HG03039 (cell line): ENCODE measurements at regions not wholly inside any gene's neighbourhood (a gene's known extent, or its start where the extent isn't known, plus 50 kb on each side); places are given as distances from the start of the nearest gene placed in this dataset.
"Not testable (repeated sequence)": the region's sequence is repeated elsewhere in the genome, so short reads cannot be mapped to it uniquely, and the experiment has no call there.

Experiments used
- ATAC-seq: cut with Tn5 transposase; IDR thresholded peaks from one replicate; pipeline ENCODE4 v1.9.1; 2021; ENCODE audit warnings: mild to moderate bottlenecking, moderate library complexity; ENCODE audit not compliant: unreplicated experiment

DNA sequence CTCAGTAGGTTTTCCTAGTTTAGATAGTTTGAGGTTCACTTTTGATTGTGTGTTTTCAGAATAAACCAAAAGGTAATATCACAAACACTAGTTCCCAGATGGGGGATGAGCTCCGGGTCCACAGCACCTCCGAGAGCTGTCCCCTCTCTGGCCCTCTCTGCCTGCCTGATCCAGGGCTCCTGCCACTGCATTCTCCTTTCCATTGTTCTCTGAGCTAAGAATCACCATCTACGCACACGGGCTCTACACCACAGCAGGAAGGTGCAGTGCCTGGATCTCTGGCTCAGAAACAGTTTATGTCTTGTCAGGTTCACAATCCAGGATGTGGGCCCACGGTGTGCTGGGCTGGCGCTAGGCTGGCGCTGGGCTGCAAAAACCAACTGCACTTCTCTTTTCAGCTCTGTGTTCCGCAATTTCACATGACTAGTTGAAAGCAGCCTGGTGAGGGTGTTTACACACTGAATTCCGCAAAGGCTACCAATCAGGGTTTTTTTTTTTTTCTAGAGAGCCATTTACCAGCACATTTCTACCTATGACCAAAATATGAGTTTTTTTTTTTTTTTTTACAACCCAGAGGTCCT is 167.5 kb downstream of the SOD2 start:
- ATAC-seq, result no peak

- no peak for ATAC-seq
Measured at GRCh38 chr6:159522877-159523547, 170.0 kb downstream of the SOD2 start.

- no peak for ATAC-seq
Measured at GRCh38 chr6:159521962-159522361, 171.1 kb downstream of the SOD2 start.

DNA sequence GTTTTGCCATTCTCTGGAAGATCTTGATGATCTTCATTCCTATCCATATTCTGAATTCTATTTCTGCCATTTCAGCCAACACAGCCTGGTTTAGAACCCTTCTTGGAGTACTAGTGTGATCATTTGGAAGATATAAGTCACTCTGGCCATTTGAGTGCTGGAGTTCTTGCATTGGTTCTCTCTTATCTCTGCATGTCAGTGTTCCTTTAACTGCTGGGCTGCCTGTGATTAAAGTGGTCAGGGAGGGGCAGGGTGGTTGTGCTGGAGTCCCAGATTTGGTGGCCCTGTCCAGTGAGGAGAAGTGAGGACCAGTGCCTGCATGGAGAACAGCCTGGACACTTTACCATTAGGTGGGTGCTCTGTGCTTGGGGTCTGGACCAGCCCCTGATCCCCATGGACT is 173.0 kb downstream of the SOD2 start:
- no peak for ATAC-seq

DNA sequence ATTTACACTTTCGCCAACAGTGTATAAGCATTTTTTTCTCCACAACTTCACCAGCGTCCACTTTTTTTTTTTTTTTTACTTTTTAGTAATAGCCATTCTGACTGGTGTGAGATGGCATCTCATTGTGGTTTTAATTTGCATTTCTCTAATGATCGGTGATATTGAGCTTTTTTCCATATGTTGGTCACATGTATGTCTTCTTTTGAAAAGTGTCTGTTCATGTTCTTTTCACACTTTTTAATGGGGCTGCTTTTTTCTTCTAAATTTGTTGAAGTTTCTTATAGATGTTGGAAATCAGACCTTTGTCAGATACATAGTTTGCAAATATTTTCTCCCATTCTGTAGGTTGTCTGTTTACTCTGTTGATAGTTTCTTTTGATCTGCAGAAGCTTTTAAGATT is 177.2 kb downstream of the SOD2 start:
- not testable (repeated sequence) for ATAC-seq

GRCh38 chr6:159513914-159514313 is 179.1 kb downstream of the SOD2 start:
- no peak for ATAC-seq

DNA sequence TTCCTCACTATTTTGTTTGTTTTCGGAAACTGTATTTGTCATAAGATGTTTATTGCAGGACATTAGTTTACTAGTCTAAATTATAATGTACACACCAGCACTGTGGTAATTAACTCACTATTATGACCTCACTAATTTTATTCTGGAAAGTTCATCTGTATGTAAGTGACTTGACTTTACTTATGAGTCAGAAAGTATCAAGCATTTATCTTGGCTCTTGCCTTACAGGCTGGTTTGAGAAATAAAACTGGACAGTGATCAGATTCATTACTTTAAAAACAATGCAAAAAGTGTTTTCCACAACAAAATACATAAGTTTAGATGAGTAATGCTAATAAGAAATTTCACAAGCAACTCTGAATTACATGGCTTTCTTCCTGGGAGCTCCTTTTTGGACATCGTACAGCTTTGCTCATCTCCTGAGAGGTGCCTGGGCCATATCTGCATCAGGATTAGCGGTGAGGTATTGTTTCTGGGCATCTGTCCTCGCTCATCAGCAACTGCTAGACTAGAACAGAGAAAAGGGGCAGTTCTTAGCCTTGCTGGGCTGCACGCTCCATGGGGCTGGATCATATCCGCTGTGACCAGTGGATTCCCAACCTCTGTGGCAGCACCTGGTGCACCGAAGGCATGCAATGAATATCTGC is 179.8 kb downstream of the SOD2 start:
- no peak for ATAC-seq

DNA sequence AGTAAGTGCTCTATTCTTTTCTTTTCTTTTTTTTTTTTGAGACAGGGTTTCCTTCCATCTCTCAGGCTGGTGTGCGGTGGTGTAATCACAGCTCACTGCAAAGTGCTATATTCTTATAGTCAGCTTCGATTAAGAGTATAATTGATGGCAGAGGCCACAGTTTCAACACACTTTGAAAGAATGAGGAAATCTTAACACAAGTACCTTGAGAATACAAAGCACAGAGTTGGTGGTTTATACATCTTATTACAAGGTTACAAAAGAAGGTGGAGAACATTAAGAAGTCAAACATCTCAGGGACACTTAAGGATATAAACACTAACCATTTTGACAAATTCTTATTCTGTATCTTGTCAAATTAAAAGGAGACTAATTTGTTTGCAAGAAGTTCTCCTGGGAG is 180.5 kb downstream of the SOD2 start:
- ATAC-seq, result no peak

DNA sequence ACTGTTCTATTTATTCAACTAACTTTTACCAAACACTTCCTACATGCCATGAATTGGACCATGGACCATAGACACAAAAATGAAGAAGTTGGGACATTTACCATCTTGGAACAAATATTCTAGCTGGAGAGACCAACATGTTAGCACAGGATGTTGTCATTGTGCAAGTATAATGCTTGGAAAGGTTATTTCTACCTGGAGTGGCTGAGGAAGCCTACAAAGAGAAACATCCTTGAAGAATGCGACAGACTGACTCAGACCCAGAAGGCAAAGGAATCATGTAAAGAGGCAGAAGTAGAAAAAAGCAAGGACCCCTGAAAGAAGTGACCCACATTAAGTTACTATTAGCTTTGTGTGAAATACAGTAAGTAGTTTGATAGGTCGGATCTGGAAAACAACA is 180.9 kb downstream of the SOD2 start:
- ATAC-seq, result no peak

DNA sequence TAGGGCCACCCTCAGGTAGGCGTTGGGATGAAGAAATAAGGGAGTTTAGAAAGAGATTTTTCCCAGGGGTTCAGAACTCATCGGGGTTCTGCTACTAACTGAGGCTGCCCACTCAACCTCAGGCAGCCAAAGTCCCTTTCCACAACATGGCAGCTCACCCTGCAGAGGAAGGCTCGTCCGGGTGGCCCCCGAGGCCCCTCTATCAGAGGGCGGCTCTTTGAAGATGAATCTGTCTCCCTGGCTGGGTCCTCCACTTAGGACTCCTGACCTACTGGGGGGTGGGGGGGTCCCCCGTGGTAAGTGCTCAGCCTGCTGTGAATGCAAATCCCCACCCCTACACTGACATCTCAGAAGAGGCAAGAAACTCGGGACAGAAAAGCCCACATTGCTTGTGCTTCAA is 182.9 kb downstream of the SOD2 start:
- ATAC-seq, result no peak

DNA sequence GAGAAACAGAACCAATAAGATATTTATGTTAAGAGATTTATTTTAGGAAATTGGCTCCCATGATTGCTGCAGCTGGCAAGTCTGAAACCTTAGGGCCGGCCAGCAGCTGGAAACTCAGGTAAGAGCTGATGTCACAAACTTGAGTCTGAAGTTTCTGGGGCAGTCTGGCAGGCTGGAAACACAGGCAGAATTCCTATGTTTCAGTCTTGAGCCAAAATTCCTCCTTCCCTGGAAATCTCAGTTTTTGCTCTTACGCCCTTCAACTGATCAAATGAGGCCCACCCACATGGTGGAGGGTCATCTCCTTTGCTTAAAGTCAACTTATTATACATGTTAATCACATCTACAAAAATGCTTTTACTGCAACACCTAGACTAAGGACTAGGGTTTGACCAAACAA is 184.1 kb downstream of the SOD2 start:
- ATAC-seq, result no peak

GRCh38 chr6:159506048-159506447 is 187.0 kb downstream of the SOD2 start:
- no peak for ATAC-seq

DNA sequence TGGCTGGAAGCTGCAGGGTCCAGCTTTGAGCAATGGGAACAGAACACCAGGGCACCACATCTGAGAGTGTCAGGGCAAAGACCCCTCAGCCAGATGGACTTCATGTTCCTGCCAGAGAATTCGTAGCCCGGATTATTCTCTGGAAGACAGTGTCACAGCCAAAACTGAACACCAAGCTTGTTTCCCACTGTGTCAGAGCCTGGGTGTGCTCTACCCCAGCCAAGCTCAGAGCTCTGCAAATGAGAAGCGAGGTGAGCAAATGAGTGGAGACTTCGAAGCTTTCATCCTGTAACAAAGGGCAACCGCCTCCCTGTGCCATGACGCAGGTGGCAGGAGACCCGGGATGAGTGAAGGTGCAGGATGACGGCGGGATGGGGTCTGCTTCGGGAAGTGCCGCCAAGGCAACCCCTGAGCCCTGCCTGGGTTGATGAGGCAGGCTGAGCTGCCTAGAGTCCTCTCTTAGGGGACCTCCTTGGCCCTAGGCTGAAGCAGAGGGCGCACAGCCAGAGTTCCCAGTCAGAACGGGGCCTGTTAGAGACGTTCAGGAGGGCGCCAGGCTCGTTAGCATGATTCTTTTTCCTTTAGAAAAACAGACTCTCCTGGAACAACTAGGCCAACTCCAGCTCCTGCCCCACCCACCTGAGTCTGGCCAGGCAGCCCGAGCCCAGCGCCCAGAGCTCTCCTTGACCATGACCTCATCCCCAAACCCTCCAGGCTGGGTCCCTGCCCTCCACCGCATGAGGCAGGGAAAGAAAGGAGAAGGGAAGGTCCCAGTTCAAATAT is 187.7 kb downstream of the SOD2 start:
- no peak for ATAC-seq

DNA sequence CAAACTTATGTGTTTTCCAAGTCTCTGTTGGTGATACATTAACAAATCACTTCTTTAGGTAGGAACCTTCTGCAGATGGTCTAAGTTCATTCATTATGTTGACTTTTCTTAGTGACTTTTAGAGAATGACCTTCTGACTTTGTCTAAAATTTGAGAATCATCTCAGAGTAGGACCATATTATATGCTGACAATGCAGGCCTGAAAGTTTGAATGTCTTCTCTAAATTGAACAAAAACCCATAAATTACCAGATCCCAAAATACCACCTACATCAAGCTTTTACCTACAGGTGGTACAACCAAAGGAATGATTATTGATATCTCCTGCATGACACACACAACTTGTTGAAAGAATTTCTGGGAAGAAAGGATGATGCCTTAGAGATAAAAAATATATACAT is 191.5 kb downstream of the SOD2 start:
- no peak for ATAC-seq

DNA sequence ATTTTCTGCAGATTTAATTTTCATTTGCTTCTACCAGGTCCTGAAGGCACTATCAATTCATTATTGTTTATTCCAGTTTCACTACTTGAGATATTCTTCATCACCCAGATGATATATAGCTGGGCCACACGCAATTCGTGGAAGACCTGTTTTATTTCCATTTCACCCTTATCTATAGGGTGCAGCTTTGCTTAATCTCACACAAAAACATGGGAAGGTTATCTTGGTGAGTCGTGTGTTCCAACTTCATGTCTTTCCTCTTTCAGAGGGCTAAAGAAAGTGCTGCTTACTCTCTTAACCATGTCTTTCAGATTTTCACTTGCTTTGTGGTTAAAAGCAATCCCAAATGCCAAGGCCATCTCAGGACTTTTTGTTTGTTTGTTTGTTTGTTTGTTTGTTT is 194.0 kb downstream of the SOD2 start:
- ATAC-seq, result no peak

DNA sequence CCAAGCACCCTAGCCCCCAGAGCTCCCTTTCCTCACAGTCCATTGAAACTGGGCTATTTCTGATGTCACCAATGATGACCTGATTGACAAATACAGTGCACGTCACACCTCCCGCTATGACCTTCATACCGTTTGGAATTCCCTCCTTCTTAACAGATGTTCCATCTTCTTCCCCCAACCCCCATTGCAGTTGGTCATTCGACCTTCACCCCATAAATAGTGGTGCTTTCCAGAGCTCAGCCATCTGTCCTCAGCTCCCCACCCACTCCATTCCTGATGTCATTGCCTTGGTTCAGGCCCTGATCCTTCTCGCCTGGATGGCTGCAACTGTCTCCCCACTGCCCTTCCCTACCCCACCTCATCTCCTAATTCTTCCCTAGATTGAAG is 198.5 kb downstream of the SOD2 start:
- no peak for ATAC-seq

DNA sequence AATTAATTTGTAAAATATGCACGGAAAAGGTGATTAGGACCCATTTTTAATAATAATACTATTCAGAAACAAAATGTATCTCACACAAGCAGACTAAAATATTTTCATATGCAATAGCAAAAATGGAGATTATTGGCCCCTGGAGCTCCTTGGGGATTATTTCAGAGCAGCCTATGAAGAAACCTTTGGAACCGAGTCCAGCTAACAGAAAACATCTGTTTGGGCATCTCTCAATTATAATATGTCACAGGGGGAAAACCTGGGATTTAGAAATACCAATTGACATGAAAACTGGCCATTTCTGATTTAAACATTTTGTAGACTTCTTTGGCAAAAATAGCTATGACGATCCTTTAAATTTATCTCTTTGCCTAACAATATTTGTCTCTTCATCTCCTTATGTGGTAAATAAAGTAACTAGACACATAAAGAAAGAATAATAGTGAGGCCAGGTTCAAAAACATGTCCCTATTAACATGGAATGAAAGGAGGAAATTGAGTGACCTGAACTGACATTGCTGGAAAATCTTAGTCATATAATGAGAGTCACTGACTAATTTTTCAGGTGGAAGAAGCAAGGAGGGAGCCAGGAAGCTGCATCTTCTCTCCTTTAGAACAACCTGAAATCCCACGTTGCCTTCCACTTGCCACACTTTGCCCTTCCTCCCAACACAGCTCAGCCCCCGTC is 199.0 kb downstream of the SOD2 start:
- no peak for ATAC-seq

- no peak for ATAC-seq
Measured at GRCh38 chr6:159493231-159493897, 199.7 kb downstream of the SOD2 start.

- no peak for ATAC-seq
Measured at GRCh38 chr6:159490298-159490937, 202.6 kb downstream of the SOD2 start.

- no peak for ATAC-seq
Measured at GRCh38 chr6:159487636-159488035, 205.4 kb downstream of the SOD2 start.
